Erythroblast (primary cell): ENCODE measurements at regions not wholly inside any gene's neighbourhood (a gene's known extent, or its start where the extent isn't known, plus 50 kb on each side); places are given as distances from the start of the nearest gene placed in this dataset.

Experiments used
- GATA1 ChIP-seq: IDR thresholded peaks from 2 replicates; pipeline ENCODE4 v1.6.1; 2011; ENCODE audit warnings: low read depth, mild to moderate bottlenecking, control low read depth, low read length, moderate library complexity
- POLR2A ChIP-seq: IDR thresholded peaks from 2 replicates; pipeline ENCODE4 v1.6.1; 2011; ENCODE audit warnings: mild to moderate bottlenecking, low read length

DNA sequence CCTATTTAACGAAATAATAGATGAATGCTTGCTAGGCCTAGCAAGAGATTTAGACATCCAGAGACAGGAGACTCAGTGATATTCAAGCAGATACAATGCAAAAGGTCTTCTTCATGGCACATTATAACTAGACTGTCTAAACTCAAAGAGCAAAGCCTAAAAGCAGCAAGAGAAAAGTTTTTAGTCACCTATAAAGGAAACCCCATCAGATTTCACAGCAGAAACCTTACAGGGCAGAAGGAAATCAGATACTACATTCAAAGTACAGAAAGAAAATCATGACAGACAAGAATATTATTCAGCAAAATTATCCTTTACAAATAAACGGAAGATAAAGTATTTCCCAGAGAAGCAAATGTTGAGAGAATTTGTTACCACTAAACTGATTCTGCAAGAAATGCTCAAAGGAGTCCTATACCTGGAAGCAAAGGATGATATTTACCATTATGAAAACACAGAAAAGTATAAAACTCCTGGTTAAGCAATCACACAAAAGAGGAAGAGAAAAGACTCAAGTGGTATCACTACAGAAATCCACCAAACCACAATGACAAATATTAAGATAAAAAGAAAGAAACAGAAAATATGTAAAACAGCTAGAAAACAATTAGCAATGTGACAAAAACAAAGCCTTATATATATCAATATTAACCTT lies 333.7 kb downstream of the MEI4 start:
- TF ChIP-seq POLR2A: no peak
- TF ChIP-seq GATA1: no peak
